A549 (cell line): ENCODE measurements at regions not wholly inside any gene's neighbourhood (a gene's known extent, or its start where the extent isn't known, plus 50 kb on each side); places are given as distances from the start of the nearest gene placed in this dataset.

Experiments
- ATAC-seq, 2 experiments: fragments of 200-7000 bp in 1 of 2; fragments of >200 bp in 1 of 2; cut with Nextera tagmentation in 1 of 2; cut with Tn5 transposase in 1 of 2; 3 replicates each; pipeline versions ENCODE4 v1.8.0 to v1.9.1; 2018 to 2020; ENCODE audit warnings: mild to moderate bottlenecking in 1 of 2, moderate library complexity in 1 of 2
- CTCF ChIA-PET: fragments of 300-600 bp; sonication (Branson Sonifier 250); formaldehyde crosslinking; extraction: SDS; loops from one replicate; lab custom pipeline; 2021; ENCODE audit warnings: antibody characterized with exemption, inconsistent platforms; lab: Yijun Ruan, JAX
- POLR2A ChIA-PET: fragments of 350-600 bp; formaldehyde crosslinking; extraction: SDS; loops from one replicate; lab custom pipeline; 2021; ENCODE audit warnings: antibody characterized with exemption, inconsistent platforms; lab: Yijun Ruan, JAX
- DNase-seq, 2 experiments: peaks; one replicate each; pipeline versions ENCODE4 v3.0.0 to v3.0.0-alpha.2; 2011 to 2016; ENCODE audit warnings: low read depth in 1 of 2, low spot score in 1 of 2
- FAIRE-seq: peaks from 2 replicates; lab custom pipeline; 2011; peaks lifted over from hg19 to GRCh38; lab: Jason Lieb, UNC
- H3K27ac ChIP-seq, 2 experiments: fragments of >200 bp; sonication (Bioruptor Twin); formaldehyde crosslinking; 3 replicates each; pipeline ENCODE4 v1.5.1; 2016 to 2017
- H3K4me1 ChIP-seq: fragments of >200 bp; sonication (Bioruptor Twin); formaldehyde crosslinking; 3 replicates; pipeline ENCODE4 v1.6.1; 2016
- H3K4me2 ChIP-seq: fragments of >200 bp; sonication (Bioruptor Twin); formaldehyde crosslinking; 3 replicates; pipeline ENCODE4 v1.6.1; 2016
- H3K4me3 ChIP-seq: fragments of >200 bp; sonication (Bioruptor Twin); formaldehyde crosslinking; 3 replicates; pipeline ENCODE4 v1.5.1; 2016
- H3K9me3 ChIP-seq: fragments of >200 bp; sonication (Bioruptor Twin); formaldehyde crosslinking; 3 replicates; pipeline ENCODE4 v1.6.1; 2016
- BHLHE40 ChIP-seq: IDR thresholded peaks from 2 replicates; pipeline ENCODE4 v1.6.1; 2012; ENCODE audit warnings: low read depth, low read length, inconsistent platforms
- CEBPB ChIP-seq, 2 experiments: fragments of >200 bp in 1 of 2; sonication (Bioruptor Twin) in 1 of 2; formaldehyde crosslinking in 1 of 2; IDR thresholded peaks; 2 replicates each; pipeline ENCODE4 v1.6.1; 2012 to 2016
- CHD2 ChIP-seq: fragments of 150-350 bp; IDR thresholded peaks from 2 replicates; pipeline ENCODE4 v1.6.1; 2014; ENCODE audit warnings: low read length; ENCODE audit not compliant: partially characterized antibody
- EHF ChIP-seq: fragments of 250-450 bp; sonication (Bioruptor Pico); IDR thresholded peaks from 2 replicates; pipeline ENCODE4 v1.5.0; 2020; ENCODE audit warnings: mild to moderate bottlenecking
- FOSB ChIP-seq: fragments of 250-450 bp; sonication (Bioruptor Pico); IDR thresholded peaks from 2 replicates; pipeline ENCODE4 v1.5.0; 2020; ENCODE audit warnings: mild to moderate bottlenecking, moderate library complexity
- FOSL2 ChIP-seq, 2 experiments: fragments of 450-650 bp in 1 of 2; fragments of >200 bp in 1 of 2; sonication (Bioruptor Twin) in 1 of 2; formaldehyde crosslinking; IDR thresholded peaks; 2 replicates each; pipeline versions ENCODE4 v1.5.0 to v1.6.1; 2016 to 2020; ENCODE audit warnings: mild to moderate bottlenecking in 1 of 2, moderate library complexity in 1 of 2
- HDAC2 ChIP-seq: fragments of 200-600 bp; sonication (generic); IDR thresholded peaks from 2 replicates; pipeline ENCODE4 v1.6.1; 2016
- HEYL ChIP-seq: fragments of 250-450 bp; sonication (Bioruptor Pico); IDR thresholded peaks from 2 replicates; pipeline ENCODE4 v1.8.0; 2021; ENCODE audit warnings: mild to moderate bottlenecking, moderate library complexity
- HOXB13 ChIP-seq: fragments of 250-450 bp; sonication (Bioruptor Pico); IDR thresholded peaks from 2 replicates; pipeline ENCODE4 v1.5.0; 2020; ENCODE audit warnings: low read depth, mild to moderate bottlenecking, moderate library complexity
- JUN ChIP-seq, 2 experiments: fragments of >200 bp; sonication (Bioruptor Twin); formaldehyde crosslinking; IDR thresholded peaks; 2 replicates in 1 of 2; 3 replicates in 1 of 2; pipeline ENCODE4 v1.6.1; 2016 to 2017
- JUNB ChIP-seq: fragments of >200 bp; sonication (Bioruptor Twin); formaldehyde crosslinking; IDR thresholded peaks from 2 replicates; pipeline ENCODE4 v1.6.1; 2016
- KDM5A ChIP-seq: fragments of 200-600 bp; sonication (generic); IDR thresholded peaks from 2 replicates; pipeline ENCODE4 v1.6.1; 2016; ENCODE audit warnings: antibody characterized with exemption, mild to moderate bottlenecking
- MAFK ChIP-seq: fragments of 450-650 bp; IDR thresholded peaks from 2 replicates; pipeline ENCODE4 v1.6.1; 2014; ENCODE audit not compliant: partially characterized antibody
- NPAS2 ChIP-seq: fragments of 250-450 bp; sonication (Bioruptor Pico); IDR thresholded peaks from 2 replicates; pipeline ENCODE4 v1.8.0; 2022; ENCODE audit warnings: mild to moderate bottlenecking, moderate library complexity, borderline replicate concordance
- NR3C1 ChIP-seq: fragments of >200 bp; sonication (Bioruptor Twin); formaldehyde crosslinking; IDR thresholded peaks from 3 replicates; pipeline ENCODE4 v1.6.1; 2017
- POLR2A ChIP-seq: IDR thresholded peaks from 2 replicates; pipeline ENCODE4 v1.6.1; 2012; ENCODE audit warnings: mild to moderate bottlenecking, low read length
- POLR2AphosphoS2 ChIP-seq: conservative IDR thresholded peaks from 2 replicates; pipeline ENCODE4 v1.6.1; 2012; ENCODE audit warnings: low read length, improper control_type of control experiment, inconsistent platforms
- RAD21 ChIP-seq, 2 experiments: fragments of >200 bp in 1 of 2; sonication (Bioruptor Twin) in 1 of 2; formaldehyde crosslinking in 1 of 2; IDR thresholded peaks in 1 of 2; conservative IDR thresholded peaks in 1 of 2; 2 replicates in 1 of 2; 3 replicates in 1 of 2; pipeline ENCODE4 v1.6.1; 2012 to 2018; ENCODE audit warnings: inconsistent platforms in 1 of 2
- RCOR1 ChIP-seq: fragments of 150-350 bp; IDR thresholded peaks from 2 replicates; pipeline ENCODE4 v1.6.1; 2014; ENCODE audit warnings: antibody characterized with exemption, low read length, low read depth
- RNF2 ChIP-seq: fragments of 200-600 bp; sonication (generic); IDR thresholded peaks from 2 replicates; pipeline ENCODE4 v1.6.1; 2016; ENCODE audit warnings: low read depth, mild to moderate bottlenecking, antibody characterized with exemption, moderate library complexity, borderline replicate concordance
- SMC3 ChIP-seq: fragments of >200 bp; sonication (Bioruptor Twin); formaldehyde crosslinking; IDR thresholded peaks from 3 replicates; pipeline ENCODE4 v1.6.1; 2018; ENCODE audit warnings: inconsistent platforms
- TP53 ChIP-seq: fragments of 250-450 bp; sonication (Bioruptor Pico); IDR thresholded peaks from 2 replicates; pipeline ENCODE4 v1.5.0; 2021; ENCODE audit warnings: mild to moderate bottlenecking, moderate library complexity
- WGBS: methylation state at CpG from one replicate; pipeline ENCODE4 v1.1.6; 2017; ENCODE audit errors: missing lambda C conversion rate; 5-methylcytosine and 5-hydroxymethylcytosine counted together
- TF ChIP-seq, protein P1 (sequence below): fragments of 250-450 bp; sonication (Bioruptor Pico); IDR thresholded peaks from 2 replicates; pipeline ENCODE4 v1.5.0; 2020; ENCODE audit warnings: low read depth, mild to moderate bottlenecking, moderate library complexity
- TF ChIP-seq, protein P2 (sequence below): fragments of >200 bp; sonication (Bioruptor Twin); formaldehyde crosslinking; IDR thresholded peaks from 3 replicates; pipeline ENCODE4 v1.6.1; 2016
- TF ChIP-seq, protein P3 (sequence below): fragments of 150-350 bp; IDR thresholded peaks from 2 replicates; pipeline ENCODE4 v1.6.1; 2014; ENCODE audit warnings: low read depth, mild to moderate bottlenecking, low read length
- TF ChIP-seq, protein P4 (sequence below): IDR thresholded peaks from 2 replicates; pipeline ENCODE4 v1.6.1; 2012
- TF ChIP-seq, protein P5 (sequence below): fragments of 250-450 bp; sonication (Bioruptor Pico); IDR thresholded peaks from 2 replicates; pipeline ENCODE4 v1.5.0; 2021; ENCODE audit warnings: mild to moderate bottlenecking, moderate library complexity, borderline replicate concordance
- TF ChIP-seq, protein P6 (sequence below): fragments of >200 bp; sonication (Bioruptor Twin); formaldehyde crosslinking; IDR thresholded peaks from 2 replicates; pipeline ENCODE4 v1.6.1; 2016

DNA sequence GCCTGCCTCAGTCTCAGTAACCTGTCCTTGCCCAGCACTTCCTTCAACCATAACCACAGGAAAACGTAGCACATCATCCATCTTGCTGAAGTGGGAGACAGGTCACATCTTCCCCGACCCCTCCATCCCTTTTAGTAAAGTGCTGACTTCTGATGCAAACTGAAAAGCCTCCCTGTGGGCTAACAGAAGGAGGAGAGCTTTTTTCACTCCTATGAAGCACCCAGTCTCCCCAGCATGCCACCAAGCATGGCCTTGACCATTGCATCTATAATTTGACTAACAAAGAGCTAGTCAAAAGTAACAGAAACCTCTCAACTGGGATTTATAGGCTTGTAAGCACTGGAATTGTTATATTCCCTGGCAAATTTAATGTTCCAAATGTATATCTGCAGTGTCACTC is 288.9 kb upstream of the IRAK1BP1 start:
- ChIA-PET POLR2A (no interaction called here), CTCF (interaction anchor here (1.1 kb wide), 1 partner anchor 19 kb away, joined by 4 read pairs; no protein-coding TSS in a partner anchor)
- Histone ChIP-seq H3K27ac (no peak overlapping the region), H3K4me3 (no peak overlapping the region), H3K4me2 (no peak overlapping the region), H3K4me1 (no peaks in the 10 kb centered on the region), H3K9me3 (no peaks in the 10 kb centered on the region)
- FAIRE-seq (no peak), ATAC-seq (no peak), DNase-seq (no peak)
- 39% methylated on average over 2 of the region's 2 CpGs for WGBS
- no peak for TF ChIP-seq RCOR1
- TF ChIP-seq CHD2 = no peak

DNA sequence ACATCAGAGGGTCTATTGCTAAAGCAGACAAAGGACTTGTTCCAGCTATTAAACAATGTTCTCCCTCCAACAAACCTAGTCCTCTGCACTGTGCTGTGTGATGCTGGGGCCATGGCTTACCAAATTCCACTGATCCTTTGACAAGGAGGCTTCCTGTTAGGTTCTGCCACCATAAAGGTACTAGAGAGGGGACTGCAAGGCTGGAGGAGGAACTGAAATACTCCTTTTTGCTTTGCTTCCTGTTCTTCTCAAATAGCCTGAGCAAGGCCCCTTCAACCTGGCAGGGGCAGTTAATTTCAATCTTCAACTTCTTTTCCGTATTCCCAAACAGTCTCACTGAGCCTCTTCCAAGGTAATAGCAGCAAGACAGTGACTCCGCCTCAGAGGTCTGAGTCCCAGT is 286.4 kb upstream of the IRAK1BP1 start:
- DNase-seq = no peak
- Histone ChIP-seq H3K4me3 (no peak overlapping the region), H3K4me2 (no peak overlapping the region), H3K4me1 (no peaks in the 10 kb centered on the region), H3K27ac (no peak overlapping the region), H3K9me3 (no peaks in the 10 kb centered on the region)
- ATAC-seq = no peak
- FAIRE-seq = no peak
- ChIA-PET POLR2A (no interaction called here), CTCF (no interaction called here)
- WGBS = 62% methylated on average over 2 of the region's 2 CpGs
- TF ChIP-seq, protein P1, sequence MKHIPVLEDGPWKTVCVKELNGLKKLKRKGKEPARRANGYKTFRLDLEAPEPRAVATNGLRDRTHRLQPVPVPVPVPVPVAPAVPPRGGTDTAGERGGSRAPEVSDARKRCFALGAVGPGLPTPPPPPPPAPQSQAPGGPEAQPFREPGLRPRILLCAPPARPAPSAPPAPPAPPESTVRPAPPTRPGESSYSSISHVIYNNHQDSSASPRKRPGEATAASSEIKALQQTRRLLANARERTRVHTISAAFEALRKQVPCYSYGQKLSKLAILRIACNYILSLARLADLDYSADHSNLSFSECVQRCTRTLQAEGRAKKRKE (CRISPR knock-in tag) = no peak
- TF ChIP-seq NPAS2 (CRISPR knock-in tag) = no peak
- TF ChIP-seq, protein P2, sequence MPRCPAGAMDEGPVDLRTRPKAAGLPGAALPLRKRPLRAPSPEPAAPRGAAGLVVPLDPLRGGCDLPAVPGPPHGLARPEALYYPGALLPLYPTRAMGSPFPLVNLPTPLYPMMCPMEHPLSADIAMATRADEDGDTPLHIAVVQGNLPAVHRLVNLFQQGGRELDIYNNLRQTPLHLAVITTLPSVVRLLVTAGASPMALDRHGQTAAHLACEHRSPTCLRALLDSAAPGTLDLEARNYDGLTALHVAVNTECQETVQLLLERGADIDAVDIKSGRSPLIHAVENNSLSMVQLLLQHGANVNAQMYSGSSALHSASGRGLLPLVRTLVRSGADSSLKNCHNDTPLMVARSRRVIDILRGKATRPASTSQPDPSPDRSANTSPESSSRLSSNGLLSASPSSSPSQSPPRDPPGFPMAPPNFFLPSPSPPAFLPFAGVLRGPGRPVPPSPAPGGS = no peak
- TF ChIP-seq NR3C1 = no peak
- TF ChIP-seq HEYL = no peak
- TF ChIP-seq JUN (IDR thresholded peaks at IDR 0.05) = no peak
- TF ChIP-seq KDM5A = no peak
- no peak for TF ChIP-seq SMC3
- TF ChIP-seq, protein P3, sequence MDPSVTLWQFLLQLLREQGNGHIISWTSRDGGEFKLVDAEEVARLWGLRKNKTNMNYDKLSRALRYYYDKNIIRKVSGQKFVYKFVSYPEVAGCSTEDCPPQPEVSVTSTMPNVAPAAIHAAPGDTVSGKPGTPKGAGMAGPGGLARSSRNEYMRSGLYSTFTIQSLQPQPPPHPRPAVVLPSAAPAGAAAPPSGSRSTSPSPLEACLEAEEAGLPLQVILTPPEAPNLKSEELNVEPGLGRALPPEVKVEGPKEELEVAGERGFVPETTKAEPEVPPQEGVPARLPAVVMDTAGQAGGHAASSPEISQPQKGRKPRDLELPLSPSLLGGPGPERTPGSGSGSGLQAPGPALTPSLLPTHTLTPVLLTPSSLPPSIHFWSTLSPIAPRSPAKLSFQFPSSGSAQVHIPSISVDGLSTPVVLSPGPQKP = no peak
- TF ChIP-seq, protein P4, sequence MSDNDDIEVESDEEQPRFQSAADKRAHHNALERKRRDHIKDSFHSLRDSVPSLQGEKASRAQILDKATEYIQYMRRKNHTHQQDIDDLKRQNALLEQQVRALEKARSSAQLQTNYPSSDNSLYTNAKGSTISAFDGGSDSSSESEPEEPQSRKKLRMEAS = no peak

DNA sequence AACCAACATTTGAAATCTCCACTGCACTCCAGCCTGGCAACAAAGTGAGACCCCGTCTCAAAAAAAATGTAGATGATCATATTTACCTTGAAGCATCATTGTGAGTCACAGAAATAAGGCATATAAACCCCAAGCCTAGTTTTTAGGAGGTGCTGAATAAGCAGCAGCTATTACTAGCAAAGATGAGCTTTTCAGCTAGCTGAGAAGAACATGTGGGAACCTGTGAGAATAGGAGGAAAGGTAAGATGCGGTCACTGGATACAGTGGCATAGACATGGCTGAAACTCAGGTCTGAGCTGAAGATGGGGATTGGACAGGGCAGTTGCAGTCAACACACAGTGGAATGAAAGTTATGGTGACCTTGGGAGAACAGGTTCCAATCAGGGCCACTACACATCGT is 284.3 kb upstream of the IRAK1BP1 start:
- Histone ChIP-seq H3K4me1 (no peaks in the 10 kb centered on the region), H3K27ac (no peak overlapping the region), H3K4me3 (no peak overlapping the region), H3K4me2 (no peak overlapping the region), H3K9me3 (no peaks in the 10 kb centered on the region)
- ATAC-seq (no peak), DNase-seq (no peak), FAIRE-seq (no peak)
- POLR2A ChIA-PET = no interaction called here
- CTCF ChIA-PET = no interaction called here
- TF ChIP-seq JUN (IDR thresholded peaks at IDR 0.05) (no peak), MAFK (no peak), HDAC2 (no peak), TP53 (CRISPR knock-in tag) (no peak), KDM5A (no peak), RNF2 (no peak), HOXB13 (CRISPR knock-in tag) (no peak)
- WGBS = 33% methylated on average over 3 of the region's 3 CpGs

DNA sequence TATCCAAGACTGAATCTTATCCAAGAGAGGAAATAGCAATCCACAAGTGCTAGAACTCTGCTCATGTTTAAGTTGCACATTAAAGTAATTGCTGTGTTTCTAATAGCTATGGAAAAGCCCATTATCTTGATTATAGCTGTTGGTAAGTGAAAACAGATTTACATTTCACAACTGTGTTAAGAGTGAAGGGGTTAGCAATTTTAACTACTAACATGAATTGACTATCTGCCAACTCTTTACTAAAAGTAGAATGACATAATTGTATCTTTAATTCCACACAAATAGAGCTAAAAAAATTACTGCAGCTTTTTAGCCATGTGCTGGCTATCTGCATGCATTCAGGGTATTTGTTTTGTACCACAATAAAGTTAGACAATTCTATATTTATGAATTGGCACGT is 277.9 kb upstream of the IRAK1BP1 start:
- Histone ChIP-seq H3K27ac (no peak overlapping the region), H3K4me1 (peaks cover 4% of the 10 kb centered on the region; the same call in 1 of the 3 replicates), H3K4me3 (no peak overlapping the region), H3K4me2 (no peak overlapping the region), H3K9me3 (no peaks in the 10 kb centered on the region)
- ChIA-PET POLR2A (no interaction called here), CTCF (no interaction called here)
- no peak for ATAC-seq
- TF ChIP-seq NPAS2 (CRISPR knock-in tag) (no peak), CEBPB (IDR thresholded peaks at IDR 0.05) (no peak), SMC3 (no peak), POLR2A (no peak), RCOR1 (no peak), RAD21 (conservative IDR thresholded peaks at IDR 0.05 in 1 of 2, IDR thresholded peaks at IDR 0.05 in 1 of 2) (no peak), POLR2AphosphoS2 (no peak), FOSL2 (IDR thresholded peaks at IDR 0.05) (no peak), FOSL2 (CRISPR knock-in tag; IDR thresholded peaks at IDR 0.05) (no peak), HEYL (no peak), JUNB (no peak), EHF (no peak), KDM5A (no peak), BHLHE40 (no peak), FOSB (CRISPR knock-in tag) (no peak)
- TF ChIP-seq, protein P5, sequence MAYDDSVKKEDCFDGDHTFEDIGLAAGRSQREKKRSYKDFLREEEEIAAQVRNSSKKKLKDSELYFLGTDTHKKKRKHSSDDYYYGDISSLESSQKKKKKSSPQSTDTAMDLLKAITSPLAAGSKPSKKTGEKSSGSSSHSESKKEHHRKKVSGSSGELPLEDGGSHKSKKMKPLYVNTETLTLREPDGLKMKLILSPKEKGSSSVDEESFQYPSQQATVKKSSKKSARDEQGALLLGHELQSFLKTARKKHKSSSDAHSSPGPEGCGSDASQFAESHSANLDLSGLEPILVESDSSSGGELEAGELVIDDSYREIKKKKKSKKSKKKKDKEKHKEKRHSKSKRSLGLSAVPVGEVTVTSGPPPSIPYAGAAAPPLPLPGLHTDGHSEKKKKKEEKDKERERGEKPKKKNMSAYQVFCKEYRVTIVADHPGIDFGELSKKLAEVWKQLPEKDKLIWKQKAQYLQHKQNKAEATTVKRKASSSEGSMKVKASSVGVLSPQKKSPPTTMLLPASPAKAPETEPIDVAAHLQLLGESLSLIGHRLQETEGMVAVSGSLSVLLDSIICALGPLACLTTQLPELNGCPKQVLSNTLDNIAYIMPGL = no peak
- TF ChIP-seq, protein P6, sequence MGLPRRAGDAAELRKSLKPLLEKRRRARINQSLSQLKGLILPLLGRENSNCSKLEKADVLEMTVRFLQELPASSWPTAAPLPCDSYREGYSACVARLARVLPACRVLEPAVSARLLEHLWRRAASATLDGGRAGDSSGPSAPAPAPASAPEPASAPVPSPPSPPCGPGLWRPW = no peak
- DNase-seq = no peak
- no peak for FAIRE-seq
- WGBS = 19% methylated on average over 1 of the region's 1 CpG
